GM12878 (cell line): ENCODE measurements at regions not wholly inside any gene's neighbourhood (a gene's known extent, or its start where the extent isn't known, plus 50 kb on each side); places are given as distances from the start of the nearest gene placed in this dataset.

Experiments used
- ATAC-seq: fragments of 200-7000 bp; cut with Tn5 transposase; 3 replicates; pipeline ENCODE4 v1.9.1; 2020; ENCODE audit warnings: mild to moderate bottlenecking, moderate library complexity
- BruUV-seq: library from RNA; stranded (reverse); fragments of 400-500 nt; replicated peaks from 2 replicates; lab custom pipeline; 2021; lab: Mats Ljungman, UMichigan
- CTCF ChIA-PET: fragments of 300-600 bp; sonication (Branson Sonifier 250); formaldehyde crosslinking; extraction: SDS; loops from one replicate; lab custom pipeline; 2021; ENCODE audit warnings: inconsistent platforms; lab: Yijun Ruan, JAX
- POLR2A ChIA-PET: fragments of 350-600 bp; formaldehyde crosslinking; extraction: SDS; loops from one replicate; lab custom pipeline; 2021; ENCODE audit warnings: inconsistent platforms; lab: Charles Lee
- RAD21 ChIA-PET: fragments of 300-600 bp; sonication (Branson Sonifier 250); formaldehyde crosslinking; loops from one replicate; lab custom pipeline; 2023; ENCODE audit warnings: antibody characterized with exemption; ENCODE audit not compliant: unreplicated experiment; lab: Charles Lee
- SMC1A ChIA-PET: fragments of 300-600 bp; sonication (Branson Sonifier 250); formaldehyde crosslinking; loops from one replicate; lab custom pipeline; 2023; ENCODE audit not compliant: unreplicated experiment, uncharacterized antibody; lab: Charles Lee
- DNase-seq: peaks from one replicate; pipeline ENCODE4 v3.0.0-alpha.2; 2011; ENCODE audit warnings: low read depth, low spot score
- FAIRE-seq: peaks from 3 replicates; lab custom pipeline; 2011; peaks lifted over from hg19 to GRCh38; lab: Jason Lieb, UNC
- H2AFZ ChIP-seq: 2 replicates; pipeline ENCODE4 v1.6.0; 2011; ENCODE audit warnings: low read depth, low read length, control low read depth; ENCODE audit not compliant: control insufficient read depth
- H3K27ac ChIP-seq: 2 replicates; pipeline ENCODE4 v1.5.1; 2011; ENCODE audit warnings: control low read depth; ENCODE audit not compliant: control insufficient read depth, insufficient read depth
- H3K27me3 ChIP-seq, 2 experiments: replicated peaks in 1 of 2; 2 replicates each; pipeline versions ENCODE4 v1.6.0 to v1.6.1; 2011; ENCODE audit warnings: low read length in 1 of 2; ENCODE audit not compliant: control insufficient read depth in 2 of 2, insufficient read depth in 2 of 2
- H3K36me3 ChIP-seq, 2 experiments: 2 replicates each; pipeline ENCODE4 v1.5.1; 2011; ENCODE audit warnings: low read length in 1 of 2; ENCODE audit not compliant: control insufficient read depth in 2 of 2, insufficient read depth in 2 of 2
- H3K4me1 ChIP-seq: 2 replicates; pipeline ENCODE4 v1.6.1; 2011; ENCODE audit warnings: mild to moderate bottlenecking, low read length, moderate library complexity, mixed read lengths; ENCODE audit not compliant: control insufficient read depth, insufficient read depth
- H3K4me2 ChIP-seq: 2 replicates; pipeline ENCODE4 v1.6.0; 2011; ENCODE audit warnings: control low read depth; ENCODE audit not compliant: control insufficient read depth, insufficient read depth
- H3K4me3 ChIP-seq: fragments of 200-600 bp; sonication (generic); 2 replicates; pipeline ENCODE4 v1.5.1; 2016
- H3K79me2 ChIP-seq: 2 replicates; pipeline ENCODE4 v1.6.0; 2011; ENCODE audit warnings: low read length; ENCODE audit not compliant: control insufficient read depth, insufficient read depth
- H3K9ac ChIP-seq: 2 replicates; pipeline ENCODE4 v1.8.0; 2011; ENCODE audit warnings: low read length, control low read depth, mixed read lengths; ENCODE audit not compliant: control insufficient read depth, insufficient read depth
- H3K9me3 ChIP-seq: replicated peaks from 3 replicates; pipeline ENCODE4 v1.5.1; 2011; ENCODE audit warnings: mild to moderate bottlenecking, low read length; ENCODE audit not compliant: control insufficient read depth, insufficient read depth
- H4K20me1 ChIP-seq: 2 replicates; pipeline ENCODE4 v1.6.0; 2011; ENCODE audit not compliant: control insufficient read depth, insufficient read depth
- ATF7 ChIP-seq: fragments of 450-650 bp; IDR thresholded peaks from 2 replicates; pipeline ENCODE4 v1.6.1; 2016; ENCODE audit warnings: low read depth, mild to moderate bottlenecking
- CBX5 ChIP-seq: sonication (generic); IDR thresholded peaks from 2 replicates; pipeline ENCODE4 v1.6.1; 2016; ENCODE audit warnings: low read depth, moderate library complexity, mild to moderate bottlenecking, inconsistent platforms
- EGR1 ChIP-seq, 2 experiments: IDR thresholded peaks; 1 replicate in 1 of 2; 2 replicates in 1 of 2; pipeline ENCODE4 v1.6.1; 2011 to 2012; ENCODE audit warnings: low read depth in 2 of 2, low read length in 2 of 2, borderline replicate concordance in 1 of 2, mild to moderate bottlenecking in 1 of 2, moderate library complexity in 1 of 2
- IKZF2 ChIP-seq, 2 experiments: fragments of 450-650 bp; IDR thresholded peaks; 2 replicates each; pipeline ENCODE4 v1.6.1; 2017; ENCODE audit warnings: mild to moderate bottlenecking in 2 of 2, moderate library complexity in 2 of 2
- MXI1 ChIP-seq: fragments of 150-350 bp; IDR thresholded peaks from 2 replicates; pipeline ENCODE4 v1.6.1; 2011; ENCODE audit warnings: low read depth, mild to moderate bottlenecking, inconsistent platforms, low read length, improper control_type of control experiment
- NFYA ChIP-seq: IDR thresholded peaks from 2 replicates; pipeline ENCODE4 v1.6.1; 2011; ENCODE audit warnings: low read depth, mild to moderate bottlenecking, low read length, improper control_type of control experiment, borderline replicate concordance
- NR2F1 ChIP-seq: fragments of 450-650 bp; conservative IDR thresholded peaks from 2 replicates; pipeline ENCODE4 v1.6.1; 2017; ENCODE audit warnings: mild to moderate bottlenecking
- PML ChIP-seq: IDR thresholded peaks from 2 replicates; pipeline ENCODE4 v1.6.1; 2012; ENCODE audit warnings: low read length, inconsistent platforms
- POLR2A ChIP-seq: IDR thresholded peaks from 2 replicates; pipeline ENCODE4 v1.6.1; 2011; ENCODE audit warnings: low read depth, mild to moderate bottlenecking, low read length
- POLR2AphosphoS5 ChIP-seq: IDR thresholded peaks from 2 replicates; pipeline ENCODE4 v1.6.1; 2011; ENCODE audit warnings: mild to moderate bottlenecking, low read length, inconsistent platforms
- RFX5 ChIP-seq: IDR thresholded peaks from 2 replicates; pipeline ENCODE4 v1.6.1; 2011; ENCODE audit warnings: low read depth, low read length, improper control_type of control experiment
- SIN3A ChIP-seq: IDR thresholded peaks from 2 replicates; pipeline ENCODE4 v1.6.1; 2012; ENCODE audit warnings: low read depth, low read length, improper control_type of control experiment
- SREBF1 ChIP-seq: IDR thresholded peaks from 2 replicates; pipeline ENCODE4 v1.6.1; 2012; ENCODE audit warnings: mild to moderate bottlenecking, low read length
- STAT3 ChIP-seq: IDR thresholded peaks from 2 replicates; pipeline ENCODE4 v1.6.1; 2011; ENCODE audit warnings: low read depth, low read length, improper control_type of control experiment
- SUPT20H ChIP-seq: IDR thresholded peaks from 2 replicates; pipeline ENCODE4 v1.6.1; 2011; ENCODE audit warnings: low read depth, mild to moderate bottlenecking, low read length, moderate library complexity, borderline replicate concordance; ENCODE audit not compliant: control insufficient read depth
- TCF3 ChIP-seq: IDR thresholded peaks from 2 replicates; pipeline ENCODE4 v1.6.1; 2012; ENCODE audit warnings: low read depth, mild to moderate bottlenecking, low read length, borderline replicate concordance; ENCODE audit not compliant: insufficient read depth
- USF1 ChIP-seq: IDR thresholded peaks from 2 replicates; pipeline ENCODE4 v1.6.1; 2011; ENCODE audit warnings: borderline replicate concordance, low read depth, mild to moderate bottlenecking, moderate library complexity, mixed read lengths, low read length; ENCODE audit not compliant: insufficient read depth; ENCODE audit errors: extremely low read length
- USF2 ChIP-seq: IDR thresholded peaks from 2 replicates; pipeline ENCODE4 v1.6.1; 2011; ENCODE audit warnings: low read depth, low read length, improper control_type of control experiment, borderline replicate concordance
- ZNF207 ChIP-seq: fragments of 450-650 bp; IDR thresholded peaks from 2 replicates; pipeline ENCODE4 v1.6.1; 2014; ENCODE audit warnings: antibody characterized with exemption, mild to moderate bottlenecking, borderline replicate concordance
- WGBS: methylation state at CpG from one replicate; pipeline ENCODE4 v1.1.6; 2016; ENCODE audit warnings: low lambda C conversion rate; ENCODE audit not compliant: insufficient replicate concordance, insufficient coverage; ENCODE audit errors: missing lambda C conversion rate; 5-methylcytosine and 5-hydroxymethylcytosine counted together
- in situ Hi-C: fragments of 300-500 bp; cut with MboI; formaldehyde crosslinking; loops from 9 replicates; pipeline ENCODE4 v1.14.3; 2018; ENCODE audit warnings: mixed read lengths
- intact Hi-C: fragments of 100-400 bp; cut with micrococcal nuclease; formaldehyde crosslinking; loops from one replicate; pipeline ENCODE4 v1.14.2; 2022; ENCODE audit not compliant: unreplicated experiment
- TF ChIP-seq, protein P1 (sequence below): fragments of 450-650 bp; IDR thresholded peaks from 2 replicates; pipeline ENCODE4 v1.6.1; 2016; ENCODE audit warnings: mild to moderate bottlenecking, moderate library complexity, borderline replicate concordance

- TF ChIP-seq, protein P1, sequence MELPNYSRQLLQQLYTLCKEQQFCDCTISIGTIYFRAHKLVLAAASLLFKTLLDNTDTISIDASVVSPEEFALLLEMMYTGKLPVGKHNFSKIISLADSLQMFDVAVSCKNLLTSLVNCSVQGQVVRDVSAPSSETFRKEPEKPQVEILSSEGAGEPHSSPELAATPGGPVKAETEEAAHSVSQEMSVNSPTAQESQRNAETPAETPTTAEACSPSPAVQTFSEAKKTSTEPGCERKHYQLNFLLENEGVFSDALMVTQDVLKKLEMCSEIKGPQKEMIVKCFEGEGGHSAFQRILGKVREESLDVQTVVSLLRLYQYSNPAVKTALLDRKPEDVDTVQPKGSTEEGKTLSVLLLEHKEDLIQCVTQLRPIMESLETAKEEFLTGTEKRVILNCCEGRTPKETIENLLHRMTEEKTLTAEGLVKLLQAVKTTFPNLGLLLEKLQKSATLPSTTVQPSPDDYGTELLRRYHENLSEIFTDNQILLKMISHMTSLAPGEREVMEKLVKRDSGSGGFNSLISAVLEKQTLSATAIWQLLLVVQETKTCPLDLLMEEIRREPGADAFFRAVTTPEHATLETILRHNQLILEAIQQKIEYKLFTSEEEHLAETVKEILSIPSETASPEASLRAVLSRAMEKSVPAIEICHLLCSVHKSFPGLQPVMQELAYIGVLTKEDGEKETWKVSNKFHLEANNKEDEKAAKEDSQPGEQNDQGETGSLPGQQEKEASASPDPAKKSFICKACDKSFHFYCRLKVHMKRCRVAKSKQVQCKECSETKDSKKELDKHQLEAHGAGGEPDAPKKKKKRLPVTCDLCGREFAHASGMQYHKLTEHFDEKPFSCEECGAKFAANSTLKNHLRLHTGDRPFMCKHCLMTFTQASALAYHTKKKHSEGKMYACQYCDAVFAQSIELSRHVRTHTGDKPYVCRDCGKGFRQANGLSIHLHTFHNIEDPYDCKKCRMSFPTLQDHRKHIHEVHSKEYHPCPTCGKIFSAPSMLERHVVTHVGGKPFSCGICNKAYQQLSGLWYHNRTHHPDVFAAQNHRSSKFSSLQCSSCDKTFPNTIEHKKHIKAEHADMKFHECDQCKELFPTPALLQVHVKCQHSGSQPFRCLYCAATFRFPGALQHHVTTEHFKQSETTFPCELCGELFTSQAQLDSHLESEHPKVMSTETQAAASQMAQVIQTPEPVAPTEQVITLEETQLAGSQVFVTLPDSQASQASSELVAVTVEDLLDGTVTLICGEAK, result no peak
- TF ChIP-seq IKZF2 (IDR thresholded peaks at IDR 0.05) (no peak), SUPT20H (no peak), MXI1 (no peak), ZNF207 (no peak), RFX5 (no peak), POLR2A (no peak), POLR2AphosphoS5 (no peak), TCF3 (no peak)
Observed at GRCh38 chr5:2608391-2608790, 143.1 kb downstream of the IRX2 start (continued).

DNA sequence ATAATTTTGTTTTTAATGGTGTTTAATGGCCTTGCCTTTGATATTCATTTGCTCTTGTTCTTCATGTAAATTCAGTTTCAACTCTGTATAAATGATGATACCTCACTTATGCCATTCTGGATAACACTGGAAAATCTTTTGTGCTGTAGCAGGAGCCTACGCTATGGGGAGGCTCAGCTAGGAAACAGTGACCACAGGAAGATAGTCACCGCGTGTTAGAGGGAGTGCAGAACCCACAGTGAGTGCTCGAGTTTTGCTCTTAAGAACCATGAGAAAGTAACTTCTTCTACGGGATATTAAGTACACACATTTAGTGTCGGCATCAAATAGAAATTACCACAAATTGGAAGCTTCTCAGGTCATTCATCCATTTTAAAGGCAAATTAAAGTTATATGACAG lies 143.9 kb downstream of the IRX2 start:
- H3K9me3 ChIP-seq, result no peaks in the 10 kb centered on the region
- intact Hi-C loops (no loop called here), in situ Hi-C loops (no loop called here)
- H3K4me3 ChIP-seq, result no peak overlapping the region
- no peak for FAIRE-seq
- ChIA-PET CTCF (no interaction called here), RAD21 (no interaction called here), POLR2A (no interaction called here), SMC1A (no interaction called here)
- H3K4me1 ChIP-seq, result no peaks in the 10 kb centered on the region
- no peak overlapping the region for H3K4me2 ChIP-seq
- H3K79me2 ChIP-seq, result no peaks in the 10 kb centered on the region
- no peaks in the 10 kb centered on the region for H3K36me3 ChIP-seq
- no peak overlapping the region for H2AFZ ChIP-seq
- ATAC-seq, result no peak
- 26% methylated on average over 6 of the region's 6 CpGs for WGBS
- no peaks in the 10 kb centered on the region for H3K27me3 ChIP-seq
- no TSS peak for BruUV-seq
- no peak for TF ChIP-seq STAT3
- TF ChIP-seq EGR1 (IDR thresholded peaks at IDR 0.05; ENCODE audit: borderline replicate concordance in 1 of 2, low read depth in 2 of 2, low read length in 2 of 2), result no peak
- no peak for TF ChIP-seq USF1
- no peak for TF ChIP-seq PML
- TF ChIP-seq NFYA, result no peak
- TF ChIP-seq SREBF1, result no peak
- TF ChIP-seq CBX5, result no peak
- TF ChIP-seq USF2, result no peak
- TF ChIP-seq ATF7, result no peak
- no peak for TF ChIP-seq NR2F1
- no peak for TF ChIP-seq SIN3A
- DNase-seq, result no peak
- H3K27ac ChIP-seq, result no peak overlapping the region
- no peaks in the 10 kb centered on the region for H4K20me1 ChIP-seq
- no peak overlapping the region for H3K9ac ChIP-seq
